Endothelial cell of umbilical vein (primary cell): ENCODE measurements at regions not wholly inside any gene's neighbourhood (a gene's known extent, or its start where the extent isn't known, plus 50 kb on each side); places are given as distances from the start of the nearest gene placed in this dataset.

Experiments
- BruUV-seq: library from RNA; stranded (reverse); fragments of 400-500 nt; replicated peaks from 2 replicates; lab custom pipeline; 2021; lab: Mats Ljungman, UMichigan
- CTCF ChIA-PET: fragments of 300-600, 350-600 bp; sonication (Branson Sonifier 250); formaldehyde crosslinking; loops from one replicate; lab custom pipeline; 2021; ENCODE audit warnings: antibody characterized with exemption, inconsistent platforms; lab: Charles Lee
- POLR2A ChIA-PET: fragments of 300-600, 350-600 bp; sonication (Branson Sonifier 250); formaldehyde crosslinking; loops from one replicate; lab custom pipeline; 2021; ENCODE audit warnings: antibody characterized with exemption, inconsistent platforms; lab: Charles Lee
- DNase-seq: peaks from one replicate; pipeline ENCODE4 v3.0.0-alpha.2; 2011; ENCODE audit warnings: low read depth, low spot score
- FAIRE-seq: peaks from 2 replicates; lab custom pipeline; 2011; peaks lifted over from hg19 to GRCh38; lab: Jason Lieb, UNC
- H2AFZ ChIP-seq: 2 replicates; pipeline ENCODE4 v1.6.0; 2012; ENCODE audit warnings: low read depth, low read length, control low read depth, inconsistent platforms
- H3K27ac ChIP-seq: 2 replicates; pipeline ENCODE4 v1.5.1; 2011; ENCODE audit warnings: low read depth, mild to moderate bottlenecking, control low read depth, low read length, moderate library complexity; ENCODE audit not compliant: insufficient read depth
- H3K27me3 ChIP-seq, 2 experiments: 2 replicates each; pipeline versions ENCODE4 v1.6.0 to v1.6.1; 2011; ENCODE audit warnings: low read length in 2 of 2, mixed read lengths in 1 of 2; ENCODE audit not compliant: control insufficient read depth in 2 of 2, insufficient read depth in 2 of 2
- H3K36me3 ChIP-seq, 2 experiments: 2 replicates in 1 of 2; 3 replicates in 1 of 2; pipeline ENCODE4 v1.5.1; 2011; ENCODE audit warnings: low read length in 2 of 2, mild to moderate bottlenecking in 1 of 2, moderate library complexity in 1 of 2; ENCODE audit not compliant: control insufficient read depth in 2 of 2, insufficient read depth in 2 of 2; ENCODE audit errors: extremely low read depth in 1 of 2
- H3K4me1 ChIP-seq: 3 replicates; pipeline ENCODE4 v1.5.1; 2011; ENCODE audit warnings: mild to moderate bottlenecking, low read length; ENCODE audit not compliant: control insufficient read depth, insufficient read depth; ENCODE audit errors: extremely low read depth
- H3K4me2 ChIP-seq: 2 replicates; pipeline ENCODE4 v1.6.1; 2011; ENCODE audit warnings: low read length, control low read depth, mixed read lengths; ENCODE audit not compliant: insufficient read depth
- H3K4me3 ChIP-seq, 3 experiments: fragments of 200-600 bp in 1 of 3; sonication (generic), shearing (Covaris generic) in 1 of 3; replicated peaks in 1 of 3; 2 replicates each; pipeline ENCODE4 v1.5.1; 2011 to 2016; ENCODE audit warnings: control low read depth in 3 of 3, low read length in 3 of 3, mild to moderate bottlenecking in 2 of 3, inconsistent platforms in 1 of 3, low read depth in 1 of 3, moderate library complexity in 1 of 3; ENCODE audit not compliant: insufficient read depth in 1 of 3
- H3K79me2 ChIP-seq: 2 replicates; pipeline ENCODE4 v1.6.0; 2012; ENCODE audit warnings: low read length, inconsistent platforms; ENCODE audit not compliant: control insufficient read depth, insufficient read depth
- H3K9ac ChIP-seq: replicated peaks from 2 replicates; pipeline ENCODE3; 2011; ENCODE audit warnings: low read length, control low read depth; ENCODE audit not compliant: insufficient read depth; ENCODE audit errors: extremely low read depth
- H3K9me1 ChIP-seq: replicated peaks from 3 replicates; pipeline ENCODE4 v1.6.0; 2011; ENCODE audit warnings: mild to moderate bottlenecking, low read length; ENCODE audit not compliant: control insufficient read depth, insufficient read depth; ENCODE audit errors: extremely low read depth
- H3K9me3 ChIP-seq: replicated peaks from 2 replicates; pipeline ENCODE4 v1.5.1; 2012; ENCODE audit warnings: low read length, inconsistent platforms; ENCODE audit not compliant: control insufficient read depth, insufficient read depth
- H4K20me1 ChIP-seq: replicated peaks from 2 replicates; pipeline ENCODE3; 2011; ENCODE audit warnings: mild to moderate bottlenecking, low read length; ENCODE audit not compliant: control insufficient read depth, insufficient read depth; ENCODE audit errors: extremely low read depth
- CTCF ChIP-seq, 2 donors: IDR thresholded peaks; 1 replicate in 1 of 2; 2 replicates in 1 of 2; pipeline ENCODE4 v1.5.1; 2011; ENCODE audit warnings: low read length in 2 of 2, mild to moderate bottlenecking in 2 of 2, moderate library complexity in 2 of 2, control low read depth in 1 of 2, inconsistent platforms in 1 of 2, low read depth in 1 of 2; ENCODE audit not compliant: insufficient read depth in 1 of 2; ENCODE audit errors: extremely low read depth in 1 of 2
- POLR2AphosphoS5 ChIP-seq: IDR thresholded peaks from 2 replicates; pipeline ENCODE4 v1.6.1; 2012; ENCODE audit warnings: low read depth, mild to moderate bottlenecking, control low read depth, low read length, moderate library complexity; ENCODE audit not compliant: insufficient read depth
- dilution Hi-C: fragments of 300-500 bp; cut with MboI; formaldehyde crosslinking; loops from one replicate; pipeline ENCODE4 v1.15.0; 2019; ENCODE audit warnings: low sequenced_read_pairs; ENCODE audit not compliant: extremely low pct_ligation_motif_present
- intact Hi-C: fragments of 100-400 bp; cut with micrococcal nuclease; formaldehyde crosslinking; loops from one replicate; pipeline ENCODE4 v1.10.0; 2022
- TF ChIP-seq, protein P1 (sequence below): IDR thresholded peaks from 2 replicates; pipeline ENCODE4 v1.6.1; 2011; ENCODE audit not compliant: insufficient read depth, insufficient read length

- FAIRE-seq (peak; percentile 56), DNase-seq (peak; percentile 59)
- no peak overlapping the region for H3K4me3 ChIP-seq
- no peaks in the 10 kb centered on the region for H3K79me2 ChIP-seq
- no TSS peak for BruUV-seq
- TF ChIP-seq POLR2AphosphoS5 = no peak
- TF ChIP-seq, protein P1, sequence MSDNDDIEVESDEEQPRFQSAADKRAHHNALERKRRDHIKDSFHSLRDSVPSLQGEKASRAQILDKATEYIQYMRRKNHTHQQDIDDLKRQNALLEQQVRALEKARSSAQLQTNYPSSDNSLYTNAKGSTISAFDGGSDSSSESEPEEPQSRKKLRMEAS = no peak
- TF ChIP-seq CTCF (IDR thresholded peaks at IDR 0.05; ENCODE audit: extremely low read depth in 1 of 2, insufficient read depth in 1 of 2, low read depth in 1 of 2, low read length in 2 of 2) = peak; percentile 56 to 63
- H3K9me1 ChIP-seq = no peaks in the 10 kb centered on the region
- no peak overlapping the region for H2AFZ ChIP-seq
- H3K9ac ChIP-seq = no peak overlapping the region
- H3K9me3 ChIP-seq = no peaks in the 10 kb centered on the region
- no peaks in the 10 kb centered on the region for H3K4me1 ChIP-seq
- intact Hi-C loops (loop anchor here (1.0 kb wide), 2 partner anchors 847 to 867 kb away; no protein-coding TSS in a partner anchor), dilution Hi-C loops (no loop called here)
- POLR2A ChIA-PET = no interaction called here
- H3K27me3 ChIP-seq = no peaks in the 10 kb centered on the region
- no peaks in the 10 kb centered on the region for H4K20me1 ChIP-seq
- no peak overlapping the region for H3K4me2 ChIP-seq
- H3K36me3 ChIP-seq = no peaks in the 10 kb centered on the region
- CTCF ChIA-PET = interaction anchor here (0.8 to 3.7 kb wide), 16 partner anchors 13 to 951 kb away, joined by 3 to 72 read pairs (median 4); no protein-coding TSS in a partner anchor
- H3K27ac ChIP-seq = no peak overlapping the region
Observed at GRCh38 chrX:33434256-33435092, 223.1 kb upstream of the DMD start.
